SKM-1 (cell line): ENCODE measurements at regions not wholly inside any gene's neighbourhood (a gene's known extent, or its start where the extent isn't known, plus 50 kb on each side); places are given as distances from the start of the nearest gene placed in this dataset.
"Not testable (repeated sequence)": the region's sequence is repeated elsewhere in the genome, so short reads cannot be mapped to it uniquely, and the experiment has no call there.

Experiments used
- DNase-seq: peaks from one replicate; lab custom pipeline; 2025; ENCODE audit not compliant: unreplicated experiment; lab: John Stamatoyannopoulos, UW

DNA sequence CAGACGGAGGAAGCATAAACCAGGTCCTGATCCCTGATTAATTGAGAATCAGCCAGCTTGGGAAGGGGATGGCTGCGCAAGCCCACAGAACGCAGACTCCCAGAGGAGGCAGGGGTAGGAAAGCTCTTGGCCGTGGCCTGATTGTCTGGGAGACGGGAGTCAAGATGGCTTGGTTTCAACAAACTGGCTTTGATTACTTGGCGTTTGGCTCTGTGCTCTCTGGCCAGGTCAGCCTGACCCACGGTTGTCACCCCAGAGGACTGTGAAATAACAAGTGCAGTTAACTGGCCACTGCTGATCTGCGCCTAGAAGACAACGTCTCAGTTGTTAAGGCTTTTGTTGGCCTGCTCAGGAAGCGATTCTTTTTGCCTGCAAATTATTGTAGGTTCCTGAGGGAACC is 387.0 kb upstream of the PROK2 start:
- DNase-seq, result no peak

DNA sequence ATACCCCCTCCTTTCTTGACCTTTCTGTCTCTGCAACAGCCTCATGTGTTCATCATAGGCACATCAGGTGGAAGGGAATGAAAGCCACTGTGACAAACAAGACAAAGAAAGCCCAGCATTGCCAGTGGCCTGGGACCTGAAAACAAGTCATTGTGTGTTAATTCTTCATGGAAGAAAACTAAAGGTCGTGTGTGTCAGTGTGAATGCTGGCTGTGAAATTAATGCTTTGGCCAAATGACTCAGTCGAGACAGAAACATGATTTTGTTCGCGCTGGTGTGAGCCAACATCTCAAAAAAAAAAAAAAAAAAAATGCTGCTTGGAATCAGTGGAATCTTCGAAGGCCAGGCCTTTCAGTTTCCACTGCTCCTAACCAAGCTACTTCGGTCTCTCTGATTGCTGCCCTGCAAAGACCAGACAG is 386.5 kb upstream of the PROK2 start:
- DNase-seq, result no peak

DNA sequence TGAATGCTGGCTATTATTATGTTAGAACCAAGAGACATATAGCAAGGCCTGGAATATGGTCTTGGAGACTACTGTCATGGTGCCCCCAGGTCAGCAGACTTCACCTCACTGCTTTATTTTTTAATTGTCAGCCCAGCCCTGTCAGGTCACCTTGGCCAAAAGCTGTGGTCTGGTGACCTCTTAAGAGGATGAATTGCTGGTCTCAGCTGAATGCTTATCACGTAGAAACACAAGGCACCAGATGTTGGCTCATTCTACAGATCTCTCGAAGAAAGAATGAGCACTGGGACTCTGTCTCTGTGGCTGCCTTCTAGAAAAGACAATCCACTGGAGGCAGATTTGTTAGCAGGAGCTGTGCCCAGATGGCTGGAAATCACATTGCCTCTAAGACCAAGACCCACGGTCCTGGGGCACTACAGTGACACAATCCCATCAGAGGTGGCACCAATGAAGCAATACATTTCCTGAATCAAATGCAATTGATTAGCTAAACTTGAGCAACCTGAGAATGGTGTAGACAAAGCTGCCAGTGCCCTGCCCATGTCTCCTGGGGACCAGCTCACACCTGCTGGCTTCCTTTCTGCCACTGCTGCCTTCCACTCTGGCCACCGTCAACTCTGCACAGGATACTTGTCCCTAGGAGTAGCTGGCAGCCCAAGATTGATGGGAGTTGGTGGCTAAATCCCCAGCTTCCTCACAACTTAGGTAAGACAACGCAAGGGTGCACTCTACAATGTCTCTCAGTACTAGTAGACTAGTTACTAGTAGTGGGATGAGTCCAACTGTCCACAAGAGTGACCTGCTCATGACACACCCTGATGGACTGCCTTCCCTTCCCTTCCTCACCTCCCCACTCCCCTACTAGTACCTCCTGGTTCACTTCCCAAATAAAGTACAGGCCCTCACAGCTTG is 384.9 kb upstream of the PROK2 start:
- DNase-seq, result no peak

DNA sequence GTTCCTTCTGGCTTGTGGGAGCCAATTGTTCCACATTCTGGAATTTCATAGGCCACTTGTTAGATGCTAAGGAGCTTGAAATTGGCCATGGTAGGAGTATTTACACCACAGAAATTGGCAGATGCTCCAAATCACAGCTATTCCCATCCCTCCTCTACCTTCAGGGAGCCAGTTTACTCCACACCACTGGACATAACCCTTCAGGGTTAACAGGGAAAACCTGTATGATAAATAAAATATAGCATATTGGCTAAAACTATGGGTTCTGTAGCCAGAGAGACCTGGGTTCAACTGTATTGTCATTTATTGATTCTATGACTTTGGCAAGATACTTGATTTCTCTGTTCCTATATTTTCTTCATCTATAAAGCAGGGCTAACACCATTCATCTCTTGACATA is 384.2 kb upstream of the PROK2 start:
- DNase-seq, result no peak

DNA sequence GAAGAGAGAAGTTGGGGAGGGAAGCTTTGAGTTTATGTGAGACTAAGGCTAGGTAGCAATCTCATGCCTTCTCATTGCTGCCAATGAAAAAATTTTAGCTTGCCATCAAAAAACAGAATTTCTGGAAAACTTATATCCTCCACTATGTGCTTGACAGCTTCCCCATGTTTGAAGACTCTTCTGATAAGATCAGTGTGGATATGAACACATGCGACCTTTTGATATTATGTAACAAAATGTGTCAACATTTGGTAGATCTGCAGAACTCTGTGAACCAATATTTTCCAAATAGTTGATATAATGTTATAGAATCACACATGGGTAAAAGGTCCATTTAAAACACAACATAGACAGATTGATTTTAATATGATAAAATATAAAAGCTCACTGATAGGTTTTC is 380.9 kb upstream of the PROK2 start:
- DNase-seq, result no peak

DNA sequence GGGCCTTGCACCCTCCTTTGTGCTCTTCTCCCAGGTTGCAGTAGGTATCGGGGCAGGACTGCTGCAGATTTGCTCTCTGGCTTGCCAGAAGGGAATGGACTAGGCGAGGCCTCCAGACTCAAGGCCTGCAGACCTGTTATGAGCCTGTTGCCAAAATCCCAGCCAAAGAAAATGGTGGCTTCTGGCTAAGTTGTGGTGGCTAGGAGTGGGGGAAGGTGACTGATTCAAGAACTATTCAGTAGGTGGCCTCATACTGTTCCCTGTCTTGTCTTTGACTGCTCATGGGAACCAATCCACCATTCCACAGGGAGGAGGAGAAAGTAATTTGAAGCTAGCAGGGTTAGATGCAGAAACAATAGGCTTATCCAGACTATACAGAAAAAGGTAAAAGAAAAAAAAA is 380.4 kb upstream of the PROK2 start:
- no peak for DNase-seq

DNA sequence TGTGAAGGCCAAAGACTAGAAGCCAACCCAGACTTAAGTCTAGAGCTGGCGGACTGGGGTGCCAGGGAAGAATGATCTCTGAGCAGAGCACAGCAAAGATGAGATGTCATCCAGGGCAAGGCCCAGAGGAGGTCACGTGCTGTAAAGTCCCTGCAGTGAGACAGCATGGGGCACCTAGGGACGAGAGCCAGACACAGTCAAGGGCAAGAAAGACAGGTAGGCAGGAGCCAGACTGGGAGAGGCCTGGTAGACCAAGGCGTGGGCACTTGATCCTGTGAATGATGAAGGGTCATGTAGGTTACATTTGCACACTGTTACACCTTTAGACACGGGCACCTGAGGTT is 379.7 kb upstream of the PROK2 start:
- no peak for DNase-seq

DNA sequence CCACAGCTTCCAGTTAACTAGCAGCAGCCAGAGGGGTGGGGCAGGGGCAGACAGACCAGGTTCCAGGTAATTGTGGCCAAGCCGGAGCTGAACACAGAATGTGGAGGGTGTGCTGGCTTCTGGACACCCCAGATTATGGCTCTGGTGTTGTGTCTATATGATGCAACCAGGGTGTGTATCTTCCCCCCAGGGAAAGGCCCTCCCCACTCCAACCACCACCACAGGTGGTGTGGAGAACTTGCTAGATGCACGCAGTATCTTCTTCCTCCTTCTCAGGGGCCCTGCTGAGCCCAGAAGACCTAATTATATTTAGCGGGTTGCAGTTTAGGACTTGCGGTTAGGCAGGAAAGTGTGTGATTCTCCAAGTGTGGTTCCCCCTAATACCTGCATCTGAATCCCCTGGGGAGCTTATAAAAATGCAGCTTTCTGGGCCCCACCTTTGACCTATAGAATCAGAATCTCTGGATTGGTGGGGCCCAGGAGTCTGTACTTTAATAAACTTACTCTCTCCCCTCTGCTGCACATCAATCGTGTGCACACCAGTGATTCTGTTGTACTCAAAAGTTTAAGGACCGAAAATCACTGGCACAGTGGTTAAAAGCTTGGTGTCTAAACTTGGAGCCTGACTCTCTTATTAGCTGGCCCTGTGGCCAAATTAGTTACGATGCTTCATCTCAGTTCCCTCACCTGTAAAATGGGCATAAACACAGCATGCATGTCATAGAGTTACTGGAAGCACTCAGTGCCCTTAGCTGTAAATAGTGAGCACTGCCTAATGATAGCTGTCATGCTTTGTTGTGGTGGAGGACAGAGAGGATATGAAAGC is 379.1 kb upstream of the PROK2 start:
- DNase-seq, result peak; percentile 79

DNA sequence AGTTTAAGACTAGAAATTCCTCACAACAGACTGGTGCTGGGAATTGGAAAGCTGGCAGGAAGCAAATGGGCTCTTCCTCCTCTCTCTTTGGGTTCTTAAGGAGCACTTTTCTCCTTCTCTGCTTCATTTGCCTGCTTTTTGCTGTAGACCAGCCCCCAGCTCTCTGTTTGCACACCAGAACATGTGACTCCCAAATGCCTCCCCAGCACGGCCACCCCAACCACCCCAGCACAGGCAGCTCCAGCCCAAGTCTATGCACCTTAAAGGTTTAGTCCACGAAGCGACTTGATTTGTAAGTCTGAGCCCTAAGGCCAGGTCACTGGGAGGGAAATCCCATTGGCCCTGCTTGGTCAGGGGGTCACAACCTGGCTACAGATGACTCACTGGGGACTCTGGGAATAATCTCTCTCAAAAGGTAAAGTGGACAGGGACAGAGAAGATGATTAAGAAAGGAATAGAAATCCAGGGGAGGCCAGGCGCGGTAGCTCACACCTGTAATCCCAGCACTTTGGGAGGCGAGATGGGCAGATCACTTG is 377.8 kb upstream of the PROK2 start:
- DNase-seq, result no peak

DNA sequence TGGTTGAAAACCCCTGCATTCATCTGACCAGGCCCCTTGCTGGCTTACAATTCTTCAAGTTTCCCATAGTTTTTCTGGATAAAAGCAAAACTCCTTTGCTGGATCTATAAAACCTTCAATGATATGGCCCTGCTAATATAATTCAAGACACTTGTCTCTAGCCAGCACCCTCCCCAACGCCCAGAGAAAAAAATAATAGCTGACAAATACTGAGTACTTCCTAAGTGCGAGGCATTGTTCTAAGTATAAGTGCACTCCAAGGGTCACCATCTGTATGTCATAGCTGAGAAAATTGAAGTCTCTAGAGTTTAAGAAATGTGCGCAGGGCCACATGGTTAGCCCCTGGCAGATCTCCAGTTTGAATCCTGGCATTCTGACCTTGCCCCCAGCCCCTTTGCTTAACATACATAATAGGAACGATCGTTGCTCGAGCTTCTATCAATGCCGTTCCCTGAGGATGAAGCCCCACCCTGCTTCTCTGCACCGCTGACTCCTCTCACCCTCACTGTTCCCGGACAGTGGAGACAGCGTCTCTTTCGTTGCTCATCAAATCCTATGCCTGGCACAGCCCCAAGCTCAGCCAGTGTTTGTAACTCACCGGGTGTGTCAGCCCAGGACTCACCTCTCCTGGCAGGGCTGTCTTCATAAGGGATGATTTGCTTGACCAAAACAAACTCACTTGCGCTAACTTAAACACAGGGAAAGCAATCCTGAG is 377.1 kb upstream of the PROK2 start:
- no peak for DNase-seq

DNA sequence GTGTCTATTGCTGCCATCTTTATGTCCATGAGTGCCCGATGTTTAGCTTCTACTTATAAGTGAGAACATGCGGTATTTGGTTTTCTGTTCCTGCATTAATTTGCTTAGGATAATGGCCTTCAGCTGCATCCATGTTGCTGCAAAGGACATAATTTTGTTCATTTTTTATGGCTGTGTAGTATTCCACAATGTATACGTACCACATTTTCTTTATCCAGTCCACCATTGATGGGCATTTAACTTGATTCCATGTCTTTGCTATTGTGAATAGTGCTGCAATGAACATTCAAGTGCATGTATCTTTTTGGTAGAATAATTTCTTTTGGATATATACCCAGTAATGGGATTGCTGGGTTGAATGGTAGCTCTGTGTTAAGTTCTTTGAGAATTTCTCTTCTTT is 376.3 kb upstream of the PROK2 start:
- not testable (repeated sequence) for DNase-seq

DNA sequence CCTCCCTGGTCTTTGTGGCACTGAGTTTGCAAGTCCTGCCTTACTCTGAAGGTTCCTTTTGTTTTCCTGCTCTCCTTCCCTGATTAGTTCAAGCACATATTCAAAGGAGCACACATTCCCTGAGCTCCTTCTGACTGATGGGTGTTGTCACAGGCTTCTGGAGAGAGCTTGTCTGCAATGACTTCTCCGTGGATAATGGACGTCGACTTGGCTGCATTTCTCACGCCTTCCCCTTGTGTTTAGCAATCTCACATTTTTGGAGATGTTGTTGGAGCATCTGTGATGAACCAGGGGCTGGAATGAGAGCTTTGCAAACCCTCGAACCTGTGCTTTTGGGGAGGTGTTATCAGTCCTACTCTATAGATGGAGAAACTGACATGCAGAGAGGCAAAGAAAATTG is 375.4 kb upstream of the PROK2 start:
- no peak for DNase-seq

DNA sequence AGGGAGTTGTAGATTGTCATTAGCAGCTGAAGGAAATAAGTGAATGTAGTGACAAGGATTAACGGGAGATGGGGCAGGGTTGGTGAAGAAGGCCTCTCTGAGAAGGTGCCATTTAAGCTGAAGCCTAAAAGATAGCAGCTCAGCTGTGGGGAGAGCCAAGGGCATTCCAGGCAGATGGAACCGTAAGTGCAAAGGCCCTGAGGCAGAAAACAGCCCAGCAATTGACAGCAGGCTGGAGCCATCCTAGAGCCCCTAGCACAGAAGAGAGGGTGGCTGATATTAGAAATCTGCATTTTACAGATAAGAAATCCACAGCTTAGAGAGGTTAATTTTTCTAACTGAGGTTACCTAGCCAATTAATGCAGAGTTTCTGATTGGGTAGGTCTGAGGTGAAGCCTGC is 374.5 kb upstream of the PROK2 start:
- DNase-seq, result no peak

DNA sequence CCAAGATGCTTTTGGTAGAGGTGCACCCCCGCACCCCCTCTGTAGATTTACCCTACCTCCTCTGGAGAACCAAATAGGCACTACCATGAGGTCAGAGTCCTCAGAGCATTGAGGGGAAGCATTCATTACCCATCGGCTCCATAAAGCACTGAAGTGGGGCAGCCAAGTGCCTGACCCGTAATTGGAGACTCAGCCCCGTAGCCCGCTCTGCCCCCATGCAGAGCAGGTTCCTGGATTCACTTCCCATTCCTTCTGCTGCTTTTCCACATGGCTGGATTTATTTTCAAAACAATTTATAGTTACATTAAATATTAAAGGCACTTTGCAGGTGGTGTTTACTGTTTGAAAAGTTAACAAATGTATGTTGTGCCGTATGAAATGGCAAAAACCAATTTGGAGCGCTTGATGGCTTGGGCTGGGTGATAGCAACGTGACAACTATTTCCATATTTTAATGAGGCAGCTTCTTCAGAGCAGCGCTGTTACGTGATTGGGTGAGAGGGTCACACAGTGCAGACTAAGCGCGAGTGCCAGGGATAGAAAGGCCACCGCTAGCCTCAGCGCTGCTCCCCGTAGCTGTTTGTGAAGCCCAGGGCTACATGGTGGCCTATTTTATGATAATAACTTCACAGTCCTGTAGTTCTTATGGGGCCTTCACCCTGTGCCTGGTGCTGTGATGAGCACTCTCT is 373.8 kb upstream of the PROK2 start:
- DNase-seq, result no peak

DNA sequence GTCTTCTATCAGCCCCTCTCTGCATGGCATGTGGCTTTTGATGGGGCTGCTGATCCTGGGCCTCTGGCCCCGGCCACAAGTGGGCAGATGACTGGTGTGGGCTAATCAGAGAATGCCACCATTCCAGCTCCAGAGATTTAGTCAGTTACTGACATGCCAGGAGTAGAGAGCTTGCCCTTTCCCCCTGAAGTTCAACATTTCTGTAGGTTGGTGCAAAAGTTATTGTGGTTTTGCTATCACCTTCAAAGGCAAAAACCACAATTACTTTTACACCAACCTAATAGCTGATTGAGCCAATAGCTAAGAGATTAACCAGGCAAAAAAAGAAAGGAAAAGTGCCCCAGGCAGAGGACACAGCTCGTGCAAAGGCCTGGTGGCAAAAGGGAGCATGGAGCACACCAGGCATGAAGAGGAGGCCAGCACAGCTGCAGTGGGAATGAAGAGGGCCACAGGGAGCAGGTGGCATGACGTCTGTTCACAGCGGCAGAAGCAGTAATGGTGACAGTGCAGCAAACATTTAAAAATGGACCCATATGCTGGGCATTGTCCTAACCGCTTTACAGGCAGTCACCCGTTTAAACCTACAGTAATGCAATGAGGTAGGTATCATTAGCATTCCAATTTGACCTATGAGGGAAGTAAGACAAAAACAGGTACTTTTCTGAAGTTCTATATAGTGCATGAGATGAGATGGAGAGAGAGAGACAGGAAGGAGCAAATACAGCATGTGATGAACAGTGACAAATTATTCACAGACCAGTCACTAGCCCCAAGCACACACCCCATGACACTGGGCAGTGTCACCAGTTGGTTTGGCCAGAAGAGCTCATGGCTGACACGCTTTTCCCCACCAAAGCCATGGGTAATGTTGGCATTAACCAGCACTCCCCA is 373.0 kb upstream of the PROK2 start:
- no peak for DNase-seq

DNA sequence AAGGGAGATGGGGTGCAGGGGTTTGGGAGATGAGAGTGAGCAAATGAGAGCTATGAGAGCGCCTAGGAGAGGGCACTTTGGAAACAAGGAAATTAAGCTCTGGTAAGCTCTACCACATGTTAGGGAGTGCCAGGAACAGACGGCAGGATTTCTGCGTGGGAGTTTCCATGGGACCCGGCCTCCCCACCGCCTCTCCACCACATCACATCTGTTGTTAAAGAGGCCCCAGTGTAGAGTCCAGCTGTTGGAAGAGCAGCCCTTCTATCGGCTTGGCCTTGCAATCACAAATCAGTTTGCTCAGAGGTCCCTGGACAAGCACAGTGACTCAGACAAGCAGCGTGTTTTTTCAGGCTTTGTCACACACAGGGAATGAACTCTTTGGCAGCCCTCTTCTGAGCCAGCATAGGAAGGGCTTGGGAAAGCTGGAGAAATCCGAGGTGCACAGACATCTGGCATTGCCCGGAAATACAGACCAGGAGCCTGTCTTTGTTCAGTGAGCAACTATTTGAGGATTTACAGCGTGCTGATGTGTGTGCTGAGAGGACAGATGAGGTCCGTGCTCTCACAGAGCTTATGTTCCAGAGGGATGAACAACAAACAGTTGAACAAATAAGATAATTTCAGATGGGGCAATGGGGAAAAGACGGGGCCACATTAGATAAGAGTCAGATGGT is 370.6 kb upstream of the PROK2 start:
- no peak for DNase-seq

DNA sequence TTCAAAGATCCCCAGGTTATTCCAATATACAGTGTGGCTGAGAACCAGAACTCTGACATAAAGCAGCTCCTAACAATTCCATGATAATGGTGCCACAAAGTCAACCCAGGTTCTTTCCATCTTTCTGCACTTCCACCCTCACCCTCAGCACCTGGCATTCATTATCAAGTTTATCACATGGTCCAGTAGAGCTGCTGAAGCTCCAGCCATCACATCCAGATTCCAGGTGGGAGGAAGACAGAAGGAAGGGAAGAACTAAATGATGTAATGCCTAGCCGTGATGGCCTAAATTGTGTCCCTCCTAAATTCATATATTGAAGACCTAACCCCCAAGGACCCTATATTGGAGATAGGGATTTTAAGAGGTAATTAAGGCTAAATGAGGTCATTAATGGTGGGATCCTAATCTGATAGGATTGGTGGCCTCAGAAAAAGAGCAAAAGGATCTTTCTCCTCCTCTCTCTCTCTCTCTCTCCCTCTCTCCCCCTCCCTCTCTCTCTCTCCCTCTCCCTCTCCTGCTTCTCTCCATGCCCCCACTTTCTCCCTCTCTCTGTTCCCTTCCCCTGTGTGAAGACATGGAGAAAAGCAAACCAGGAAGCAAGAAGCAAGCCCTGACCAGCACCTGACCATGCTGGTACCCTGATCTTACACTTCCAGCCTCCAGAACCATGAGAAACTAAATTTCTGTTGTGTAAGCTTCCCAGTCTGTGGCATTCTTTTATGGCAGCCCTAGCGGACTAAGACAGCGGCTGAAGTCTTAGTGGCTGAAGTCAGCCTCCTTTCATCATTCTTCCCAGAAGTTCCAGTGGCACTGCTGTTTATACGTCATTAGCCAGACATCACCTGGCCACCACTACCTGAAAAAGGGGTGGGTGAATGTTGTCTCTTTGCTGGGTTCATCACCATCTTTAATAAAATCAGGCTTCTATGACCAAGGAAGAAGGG is 369.7 kb upstream of the PROK2 start:
- DNase-seq, result no peak
